ENCODE measurements at regions not wholly inside any gene's neighbourhood (a gene's known extent, or its start where the extent isn't known, plus 50 kb on each side); places are given as distances from the start of the nearest gene placed in this dataset.

GRCh38 chr10:83522881-83523386 lies 616.4 kb upstream of the GHITM start:
- Histone ChIP-seq H3K4me2 (ENCODE audit: low read depth, low read length, poor library complexity, severe bottlenecking) (no peak overlapping the region), H3K4me1 (ENCODE audit: insufficient read depth, low read length, poor library complexity, severe bottlenecking) (no peaks in the 10 kb centered on the region), H3K9me3 (ENCODE audit: insufficient read depth, low read depth, low read length) (no peaks in the 10 kb centered on the region), H3K27me3 (ENCODE audit: insufficient read depth, low read length, poor library complexity, severe bottlenecking) (no peaks in the 10 kb centered on the region), H3F3A (ENCODE audit: low read depth) (no peaks in the 10 kb centered on the region), H3K36me3 (ENCODE audit: insufficient read depth, low read length) (no peaks in the 10 kb centered on the region), H4K20me1 (ENCODE audit: insufficient read depth, low read length, poor library complexity, severe bottlenecking) (no peaks in the 10 kb centered on the region), H3K9ac (ENCODE audit: low read depth, low read length, poor library complexity, severe bottlenecking) (no peak overlapping the region), H3K9me2 (replicated peaks; ENCODE audit: low read depth, low read length) (no peaks in the 10 kb centered on the region), H3K4me3 (ENCODE audit: low read length, poor library complexity, severe bottlenecking) (no peak overlapping the region), H3K79me2 (ENCODE audit: insufficient read depth, low read length) (no peaks in the 10 kb centered on the region), H2AFZ (ENCODE audit: low read length) (no peak overlapping the region)
- TF ChIP-seq EZH2phosphoT487 (IDR thresholded peaks at IDR 0.05; ENCODE audit: borderline replicate concordance): no peak
- no peak for TF ChIP-seq CTCF (conservative IDR thresholded peaks at IDR 0.05; ENCODE audit: low read length)

- Histone ChIP-seq H3K9me3 (ENCODE audit: insufficient read depth, low read depth, low read length) (no peaks in the 10 kb centered on the region), H3K9me2 (replicated peaks; ENCODE audit: low read depth, low read length) (no peaks in the 10 kb centered on the region), H3K4me2 (ENCODE audit: low read depth, low read length, poor library complexity, severe bottlenecking) (no peak overlapping the region), H3K79me2 (ENCODE audit: insufficient read depth, low read length) (no peaks in the 10 kb centered on the region), H2AFZ (ENCODE audit: low read length) (no peak overlapping the region), H3K4me3 (ENCODE audit: low read length, poor library complexity, severe bottlenecking) (no peak overlapping the region), H3F3A (ENCODE audit: low read depth) (no peaks in the 10 kb centered on the region), H3K9ac (ENCODE audit: low read depth, low read length, poor library complexity, severe bottlenecking) (no peak overlapping the region), H3K36me3 (ENCODE audit: insufficient read depth, low read length) (no peaks in the 10 kb centered on the region), H3K27me3 (ENCODE audit: insufficient read depth, low read length, poor library complexity, severe bottlenecking) (no peaks in the 10 kb centered on the region), H4K20me1 (ENCODE audit: insufficient read depth, low read length, poor library complexity, severe bottlenecking) (no peaks in the 10 kb centered on the region), H3K4me1 (ENCODE audit: insufficient read depth, low read length, poor library complexity, severe bottlenecking) (no peaks in the 10 kb centered on the region)
- TF ChIP-seq EZH2phosphoT487 (IDR thresholded peaks at IDR 0.05; ENCODE audit: borderline replicate concordance) (no peak), CTCF (conservative IDR thresholded peaks at IDR 0.05; ENCODE audit: low read length) (no peak)
These were observed 611.4 kb upstream of the GHITM start for GRCh38 chr10:83527934-83528333.

- H3K4me1 ChIP-seq (ENCODE audit: insufficient read depth, low read length, poor library complexity, severe bottlenecking): no peaks in the 10 kb centered on the region
- no peaks in the 10 kb centered on the region for H3K36me3 ChIP-seq (ENCODE audit: insufficient read depth, low read length)
- H3K9me2 ChIP-seq (replicated peaks; ENCODE audit: low read depth, low read length): no peaks in the 10 kb centered on the region
- H3K9me3 ChIP-seq (ENCODE audit: insufficient read depth, low read depth, low read length): no peaks in the 10 kb centered on the region
- H3F3A ChIP-seq (ENCODE audit: low read depth): no peaks in the 10 kb centered on the region
- TF ChIP-seq EZH2phosphoT487 (IDR thresholded peaks at IDR 0.05; ENCODE audit: borderline replicate concordance): no peak
- no peak for TF ChIP-seq CTCF (conservative IDR thresholded peaks at IDR 0.05; ENCODE audit: low read length)
- no peak overlapping the region for H3K4me2 ChIP-seq (ENCODE audit: low read depth, low read length, poor library complexity, severe bottlenecking)
- H4K20me1 ChIP-seq (ENCODE audit: insufficient read depth, low read length, poor library complexity, severe bottlenecking): no peaks in the 10 kb centered on the region
- H3K27me3 ChIP-seq (ENCODE audit: insufficient read depth, low read length, poor library complexity, severe bottlenecking): no peaks in the 10 kb centered on the region
- no peak overlapping the region for H3K9ac ChIP-seq (ENCODE audit: low read depth, low read length, poor library complexity, severe bottlenecking)
- no peak overlapping the region for H3K4me3 ChIP-seq (ENCODE audit: low read length, poor library complexity, severe bottlenecking)
- H2AFZ ChIP-seq (ENCODE audit: low read length): no peak overlapping the region
- no peaks in the 10 kb centered on the region for H3K79me2 ChIP-seq (ENCODE audit: insufficient read depth, low read length)
These were observed 606.0 kb upstream of the GHITM start for GRCh38 chr10:83533290-83533689.

All from Loucy (cell line).